HCT116 (cell line): ENCODE measurements at regions not wholly inside any gene's neighbourhood (a gene's known extent, or its start where the extent isn't known, plus 50 kb on each side); places are given as distances from the start of the nearest gene placed in this dataset.

Experiments
- CTCF ChIP-seq, 3 experiments: fragments of 200-600 bp in 1 of 3; sonication (generic) in 1 of 3; IDR thresholded peaks in 2 of 3; conservative IDR thresholded peaks in 1 of 3; 2 replicates each; pipeline ENCODE4 v1.5.1; 2012 to 2017; ENCODE audit warnings: low read depth in 2 of 3, low read length in 2 of 3, antibody characterized with exemption in 1 of 3, borderline replicate concordance in 1 of 3, control low read depth in 1 of 3, mild to moderate bottlenecking in 1 of 3, mixed read lengths in 1 of 3, mixed run types in 1 of 3, moderate library complexity in 1 of 3; ENCODE audit not compliant: insufficient read depth in 1 of 3
- EGR1 ChIP-seq: IDR thresholded peaks from 2 replicates; pipeline ENCODE4 v1.6.1; 2012; ENCODE audit warnings: low read depth
- POLR2A ChIP-seq: IDR thresholded peaks from 2 replicates; pipeline ENCODE4 v1.7.0; 2011; ENCODE audit warnings: borderline replicate concordance; ENCODE audit not compliant: insufficient read depth, insufficient read length; ENCODE audit errors: extremely low read depth
- ZBTB33 ChIP-seq: IDR thresholded peaks from 2 replicates; pipeline ENCODE4 v1.6.1; 2011; ENCODE audit warnings: mild to moderate bottlenecking, low read length, moderate library complexity; ENCODE audit not compliant: insufficient replicate concordance; ENCODE audit errors: extremely low read depth
- ZFX ChIP-seq: fragments of 450-650 bp; IDR thresholded peaks from 2 replicates; pipeline ENCODE4 v1.6.1; 2017

- no peak for TF ChIP-seq POLR2A
- no peak for TF ChIP-seq CTCF (IDR thresholded peaks at IDR 0.05 in 2 of 3, conservative IDR thresholded peaks at IDR 0.05 in 1 of 3; ENCODE audit: borderline replicate concordance in 1 of 3, insufficient read depth in 1 of 3, low read depth in 2 of 3, low read length in 2 of 3)
- no peak for TF ChIP-seq ZFX
- TF ChIP-seq EGR1: no peak
- no peak for TF ChIP-seq ZBTB33
These were observed 172.4 kb upstream of the GULP1 start for GRCh38 chr2:188119112-188119838.
